NCI-H526 (cell line): ENCODE measurements at regions not wholly inside any gene's neighbourhood (a gene's known extent, or its start where the extent isn't known, plus 50 kb on each side); places are given as distances from the start of the nearest gene placed in this dataset.

Experiments
- DNase-seq, 2 experiments: peaks; one replicate each; lab custom pipeline; 2025; lab: John Stamatoyannopoulos, UW

DNA sequence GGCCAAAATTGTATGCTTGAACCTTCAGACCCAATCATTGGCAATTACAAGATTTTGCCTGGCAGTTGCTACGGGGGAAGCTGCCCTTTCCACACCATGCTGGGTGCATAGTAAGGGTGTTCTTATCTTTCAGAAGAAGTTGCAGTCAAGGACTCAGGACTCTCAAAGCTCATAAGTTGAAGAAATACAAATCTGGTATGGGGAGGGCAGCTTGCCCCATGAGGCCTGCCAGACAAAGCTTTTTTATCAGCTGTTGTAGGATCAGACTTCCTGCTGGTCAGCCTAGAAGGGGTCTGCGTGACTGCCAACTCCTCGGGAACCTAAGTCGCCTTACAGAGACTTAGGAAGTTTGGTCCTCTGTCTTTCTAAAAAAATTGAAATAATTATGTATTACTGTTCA lies 174.9 kb upstream of the TECRL start:
- DNase-seq: no peak

GRCh38 chr4:64582492-64582891 lies 173.2 kb upstream of the TECRL start:
- no peak for DNase-seq

DNA sequence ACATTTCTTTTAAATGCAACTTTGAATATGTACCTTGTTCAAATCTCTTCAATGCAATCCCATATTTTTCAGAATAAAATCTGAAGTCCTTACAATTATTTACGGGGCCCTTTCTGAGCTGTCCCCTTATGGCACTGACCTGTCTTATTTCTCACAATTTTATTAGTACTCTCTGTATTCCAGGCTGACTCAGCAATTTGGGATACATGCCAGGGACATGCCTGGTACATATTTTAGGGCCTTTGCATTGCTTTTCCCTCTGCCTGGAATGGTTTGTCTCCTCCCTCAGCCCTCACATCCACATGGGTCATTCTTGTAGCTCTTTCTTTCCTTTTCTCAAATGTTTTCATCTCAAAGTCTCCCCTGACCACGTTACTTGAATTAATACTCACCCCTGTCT lies 172.2 kb upstream of the TECRL start:
- no peak for DNase-seq

DNA sequence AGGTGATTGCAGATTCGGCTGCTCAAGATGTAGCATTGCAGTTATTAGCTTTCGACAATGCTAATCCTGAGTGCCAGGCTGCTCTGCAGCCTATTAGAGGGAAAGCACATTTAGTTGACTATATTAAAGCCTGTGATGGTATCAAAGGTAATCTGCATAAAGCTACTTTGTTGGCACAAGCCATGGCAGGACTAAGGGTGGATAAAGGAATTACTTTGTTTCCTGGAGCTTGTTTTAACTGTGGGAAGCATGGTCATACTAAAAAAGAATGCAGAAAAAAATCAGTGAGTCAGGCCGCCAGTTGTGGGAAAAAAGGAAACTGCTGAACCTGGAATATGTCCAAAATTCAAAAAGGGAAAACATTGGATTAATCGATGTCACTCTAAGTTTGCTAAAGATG lies 154.9 kb upstream of the TECRL start:
- no peak for DNase-seq

DNA sequence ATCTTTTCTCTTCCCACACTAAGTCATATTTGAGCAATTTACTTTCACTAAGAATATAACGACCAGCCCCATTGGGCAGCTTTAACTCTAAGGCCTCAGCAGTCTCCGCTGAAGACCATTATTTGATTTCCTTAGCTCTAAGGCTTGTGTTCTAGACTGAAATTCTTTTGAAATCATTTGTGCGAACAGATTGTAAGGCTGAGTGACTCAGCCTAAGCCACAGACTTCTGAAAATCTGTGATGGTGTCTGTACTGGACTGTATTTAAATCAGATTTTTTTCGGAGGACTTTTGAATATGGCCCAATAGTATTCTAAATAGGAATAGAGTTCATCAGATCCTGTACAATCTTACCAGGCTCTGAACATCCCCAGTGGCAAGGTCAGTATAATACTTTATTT lies 150.3 kb upstream of the TECRL start:
- DNase-seq: no peak

- no peak for DNase-seq
Observed at GRCh38 chr4:64551125-64551524, 141.9 kb upstream of the TECRL start.

DNA sequence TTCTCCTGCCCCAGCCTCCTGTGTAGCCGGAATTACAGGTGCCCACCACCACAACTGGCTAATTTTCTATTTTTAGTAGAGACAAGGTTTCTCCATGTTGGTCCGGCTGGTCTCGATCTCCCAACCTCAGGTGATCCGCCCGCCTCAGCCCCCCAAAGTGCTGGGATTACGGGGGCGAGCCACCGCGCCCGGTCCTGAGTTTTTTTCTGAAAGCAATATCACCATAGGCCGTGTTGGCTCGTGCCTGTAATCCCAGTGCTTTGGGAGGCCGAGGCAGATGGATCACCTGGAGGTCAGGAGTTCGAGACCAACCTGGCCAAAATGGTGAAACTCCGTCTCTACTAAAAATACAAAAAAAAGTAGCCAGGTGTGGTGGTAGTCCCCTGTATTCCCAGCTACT lies 136.3 kb upstream of the TECRL start:
- no peak for DNase-seq

DNA sequence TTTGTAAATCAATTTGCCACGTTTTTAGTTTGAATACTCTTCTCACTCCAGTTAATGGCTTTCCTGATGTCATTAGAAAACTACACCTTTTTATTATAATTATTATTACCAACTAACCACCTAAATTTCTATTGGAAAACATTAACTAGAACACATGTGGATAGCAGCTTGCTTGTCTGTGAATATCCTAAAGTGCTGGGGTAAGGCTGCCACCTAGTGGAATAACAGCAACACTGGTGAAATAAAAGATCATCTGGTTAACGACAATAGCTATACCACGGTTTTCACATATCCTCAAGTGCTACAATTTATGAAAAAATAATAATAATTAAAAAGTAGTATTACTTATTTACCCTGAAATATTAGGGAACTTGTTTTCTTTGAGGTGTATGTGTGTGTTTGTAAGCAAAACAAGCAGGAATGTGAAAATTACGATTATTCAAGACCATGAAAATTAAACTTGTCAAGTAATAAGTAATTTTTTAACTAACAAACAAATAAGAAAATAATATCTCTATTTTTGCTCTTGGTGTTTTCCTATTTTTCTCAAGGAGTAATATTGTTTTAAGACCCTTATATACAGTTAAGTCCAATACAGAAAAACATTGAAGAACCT lies 130.1 kb upstream of the TECRL start:
- peak; percentile 26 to 56 for DNase-seq

DNA sequence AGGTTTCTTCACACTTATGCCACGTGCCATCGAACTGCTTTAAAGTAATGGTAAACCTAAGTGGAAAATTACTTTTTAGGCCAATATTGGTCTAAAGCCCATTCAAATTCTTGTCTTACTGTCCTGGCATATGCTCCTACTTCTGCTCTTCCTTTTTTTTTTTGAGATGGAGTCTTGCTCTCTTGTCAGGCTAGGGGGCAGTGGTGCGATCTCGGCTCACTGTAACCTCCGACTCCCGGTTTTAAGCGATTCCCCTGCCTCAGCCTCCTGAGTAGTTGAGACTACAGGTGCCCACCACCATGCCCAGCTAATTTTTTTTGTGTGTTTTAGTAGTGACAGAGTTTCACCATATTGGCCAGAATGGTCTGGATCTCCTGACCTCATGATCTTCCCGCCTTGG lies 129.0 kb upstream of the TECRL start:
- peak in 1 of 2 experiments; percentile 44 for DNase-seq

DNA sequence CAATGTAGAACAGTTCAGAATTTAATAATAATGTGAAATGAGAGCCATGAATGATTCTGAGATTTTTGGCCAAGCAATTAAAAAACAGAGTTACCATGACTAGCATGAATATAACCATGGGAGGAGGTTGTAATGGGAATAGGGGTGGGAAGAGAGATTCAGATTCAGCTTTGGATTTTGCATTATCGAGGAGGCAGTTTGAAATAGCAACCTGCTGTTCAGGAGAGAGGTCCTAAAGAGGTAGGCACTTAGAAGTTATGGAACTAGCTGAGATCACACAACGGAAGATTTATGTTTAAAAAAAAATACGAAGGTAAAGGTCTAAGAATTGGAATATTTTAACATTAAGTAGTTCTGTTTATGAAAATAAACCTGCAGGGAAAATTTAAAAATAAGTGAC lies 124.4 kb upstream of the TECRL start:
- DNase-seq: no peak

GRCh38 chr4:64533159-64533558 lies 123.9 kb upstream of the TECRL start:
- DNase-seq: no peak

DNA sequence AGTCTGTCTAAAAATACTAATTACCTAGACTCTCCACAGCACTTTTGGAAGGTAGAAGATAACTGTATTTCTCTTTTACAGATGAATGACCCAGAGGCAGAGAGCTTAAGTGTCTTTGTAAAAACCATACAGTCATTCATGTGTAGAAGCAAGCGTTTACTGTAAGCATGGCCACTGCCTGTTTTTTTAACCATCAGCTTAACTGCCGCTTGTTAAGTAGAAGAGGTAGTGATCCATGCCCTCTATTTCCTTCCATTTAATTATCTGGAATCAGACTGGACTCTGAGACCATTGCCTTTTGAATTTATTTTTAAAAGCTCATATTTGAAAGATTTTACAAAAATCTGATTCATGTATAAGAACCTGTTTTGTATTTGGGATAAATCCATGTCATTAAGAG lies 111.2 kb upstream of the TECRL start:
- no peak for DNase-seq

DNA sequence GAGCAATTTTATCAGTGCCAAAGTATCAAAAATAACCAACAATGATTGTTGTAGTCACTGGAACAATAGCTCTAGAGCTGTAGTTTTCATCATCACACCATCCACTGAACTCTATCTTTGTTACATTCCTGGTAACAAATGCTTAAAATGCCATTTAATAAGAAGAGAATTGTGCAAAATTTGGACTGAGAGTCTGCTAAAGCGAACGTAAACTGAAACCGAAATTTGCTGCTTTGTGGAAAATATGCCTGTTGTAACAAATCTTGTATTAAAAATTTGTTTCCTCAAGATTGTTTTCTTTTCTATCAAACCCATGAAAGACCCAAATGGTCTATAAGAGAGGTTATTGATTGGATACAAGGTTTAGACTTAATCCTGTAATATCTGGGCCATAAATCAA lies 109.3 kb upstream of the TECRL start:
- DNase-seq: no peak

- no peak for DNase-seq
Observed at GRCh38 chr4:64516176-64516575, 106.9 kb upstream of the TECRL start.

- DNase-seq: no peak
Observed at GRCh38 chr4:64508089-64508488, 98.8 kb upstream of the TECRL start.

GRCh38 chr4:64503945-64504675 lies 94.9 kb upstream of the TECRL start:
- no peak for DNase-seq

GRCh38 chr4:64503416-64503815 lies 94.2 kb upstream of the TECRL start:
- no peak for DNase-seq

DNA sequence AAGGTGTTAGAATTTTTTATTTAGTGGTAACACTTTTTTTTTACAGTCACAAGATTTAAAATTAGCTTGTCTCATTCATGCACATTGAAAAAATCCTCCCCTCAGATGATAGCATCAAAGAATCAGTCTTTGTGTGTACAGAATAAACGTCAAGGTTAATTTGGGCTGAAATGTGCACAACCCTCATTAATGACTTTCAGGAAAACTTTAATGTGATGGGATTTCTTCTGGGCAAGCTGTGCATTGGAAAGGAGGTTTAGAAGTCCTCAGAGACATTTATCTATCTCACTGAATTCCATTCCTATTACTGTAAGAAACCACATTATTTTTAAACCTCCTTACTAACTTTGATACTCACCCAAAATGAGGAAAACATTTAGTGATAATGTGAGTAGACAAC lies 88.2 kb upstream of the TECRL start:
- DNase-seq: no peak

- DNase-seq: no peak
Observed at GRCh38 chr4:64495946-64496345, 86.7 kb upstream of the TECRL start.

DNA sequence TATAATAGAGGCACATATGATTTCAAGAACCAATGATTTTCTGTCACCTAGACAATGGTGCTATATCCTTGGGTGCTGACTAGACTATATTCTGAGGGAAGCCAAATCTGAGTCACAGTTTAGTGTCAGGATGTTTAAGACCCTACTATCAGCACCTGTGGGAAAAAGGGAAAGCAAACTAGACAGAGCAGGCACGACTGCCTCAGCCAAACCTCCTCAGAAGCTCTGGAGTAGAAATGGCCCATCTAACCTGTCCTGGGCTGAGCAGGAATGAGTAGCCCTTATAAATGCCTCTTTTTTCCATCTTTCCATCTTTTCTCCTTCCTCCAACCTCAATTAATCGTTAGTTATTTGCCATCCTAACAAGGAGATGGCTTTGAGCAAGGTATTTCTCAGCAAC lies 80.4 kb upstream of the TECRL start:
- no peak for DNase-seq

- no peak for DNase-seq
Observed at GRCh38 chr4:64479338-64479737, 70.1 kb upstream of the TECRL start.

GRCh38 chr4:64477127-64477526 lies 67.9 kb upstream of the TECRL start:
- no peak for DNase-seq

DNA sequence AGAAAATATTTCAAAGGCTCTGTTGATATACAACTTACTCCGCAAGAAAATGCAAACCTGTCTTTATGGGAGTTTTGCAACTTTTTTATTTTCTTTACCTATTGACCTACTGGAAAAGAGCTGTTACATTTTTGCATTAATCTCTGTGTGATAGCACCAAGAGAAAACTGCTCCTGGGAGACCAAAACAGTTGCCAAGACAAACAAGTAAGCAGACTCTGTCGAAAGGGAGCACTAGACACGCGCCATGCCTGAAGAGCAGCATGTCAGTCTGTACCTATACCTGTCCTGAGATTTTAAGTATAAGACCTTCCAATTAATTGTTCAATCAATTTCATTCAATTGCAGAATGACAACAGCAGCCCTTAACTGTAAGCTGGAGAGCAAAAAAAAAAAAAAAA lies 56.0 kb upstream of the TECRL start:
- no peak for DNase-seq

GRCh38 chr4:64464581-64464980 lies 55.3 kb upstream of the TECRL start:
- DNase-seq: no peak
